AG04450 (cell line): ENCODE measurements at regions not wholly inside any gene's neighbourhood (a gene's known extent, or its start where the extent isn't known, plus 50 kb on each side); places are given as distances from the start of the nearest gene placed in this dataset.

Experiments
- CTCF ChIA-PET: fragments of 300-600, 350-600 bp; formaldehyde crosslinking; extraction: SDS; loops from one replicate; lab custom pipeline; 2022; ENCODE audit warnings: antibody characterized with exemption, inconsistent platforms; lab: Charles Lee
- POLR2A ChIA-PET: fragments of 350-600 bp; formaldehyde crosslinking; extraction: SDS; loops from one replicate; lab custom pipeline; 2021; ENCODE audit warnings: antibody characterized with exemption, inconsistent platforms; lab: Yijun Ruan, JAX
- DNase-seq: peaks from one replicate; pipeline ENCODE4 v3.0.0-alpha.2; 2011; ENCODE audit warnings: low read depth, low spot score
- H3K27ac ChIP-seq: one replicate; pipeline ENCODE4 v1.5.1; 2012; ENCODE audit warnings: low read depth, low read length, control low read depth
- H3K27me3 ChIP-seq: one replicate; pipeline ENCODE4 v1.6.0; 2012; ENCODE audit warnings: low read length; ENCODE audit not compliant: control insufficient read depth, insufficient read depth
- H3K4me3 ChIP-seq: 2 replicates; pipeline ENCODE4 v1.5.1; 2011; ENCODE audit warnings: mild to moderate bottlenecking, low read depth, low read length, control low read depth
- H3K9me3 ChIP-seq: 2 replicates; pipeline ENCODE4 v1.5.1; 2012; ENCODE audit warnings: low read length; ENCODE audit not compliant: control insufficient read depth, insufficient read depth
- TF ChIP-seq, protein P1 (sequence below): IDR thresholded peaks from 2 replicates; pipeline ENCODE4 v1.5.1; 2011; ENCODE audit warnings: low read depth, low read length, control low read depth, inconsistent platforms

DNA sequence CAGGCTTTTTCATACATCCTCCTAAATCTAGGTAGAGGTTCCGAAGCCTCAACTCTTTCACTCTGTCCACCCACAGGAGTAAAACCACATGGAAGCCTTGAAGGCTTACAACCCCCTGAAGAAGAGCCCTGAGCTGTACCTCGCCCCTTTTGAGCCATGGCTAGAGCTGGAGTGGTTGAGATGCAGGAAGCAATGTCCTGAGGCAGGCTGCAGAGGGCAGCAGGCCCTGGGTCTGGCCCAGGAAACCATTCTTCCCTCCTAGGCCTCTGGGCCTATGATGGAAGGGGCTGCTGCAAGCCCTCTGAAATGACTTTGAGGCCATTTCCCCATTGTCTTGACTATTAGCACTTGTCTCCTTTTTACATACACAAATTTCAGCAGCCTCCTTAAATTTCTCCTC lies 1503.0 kb downstream of the KCNT2 start:
- POLR2A ChIA-PET = no interaction called here
- H3K4me3 ChIP-seq = no peak overlapping the region
- CTCF ChIA-PET = no interaction called here
- no peak overlapping the region for H3K27ac ChIP-seq
- H3K9me3 ChIP-seq = no peaks in the 10 kb centered on the region
- H3K27me3 ChIP-seq = no peaks in the 10 kb centered on the region
- TF ChIP-seq, protein P1, sequence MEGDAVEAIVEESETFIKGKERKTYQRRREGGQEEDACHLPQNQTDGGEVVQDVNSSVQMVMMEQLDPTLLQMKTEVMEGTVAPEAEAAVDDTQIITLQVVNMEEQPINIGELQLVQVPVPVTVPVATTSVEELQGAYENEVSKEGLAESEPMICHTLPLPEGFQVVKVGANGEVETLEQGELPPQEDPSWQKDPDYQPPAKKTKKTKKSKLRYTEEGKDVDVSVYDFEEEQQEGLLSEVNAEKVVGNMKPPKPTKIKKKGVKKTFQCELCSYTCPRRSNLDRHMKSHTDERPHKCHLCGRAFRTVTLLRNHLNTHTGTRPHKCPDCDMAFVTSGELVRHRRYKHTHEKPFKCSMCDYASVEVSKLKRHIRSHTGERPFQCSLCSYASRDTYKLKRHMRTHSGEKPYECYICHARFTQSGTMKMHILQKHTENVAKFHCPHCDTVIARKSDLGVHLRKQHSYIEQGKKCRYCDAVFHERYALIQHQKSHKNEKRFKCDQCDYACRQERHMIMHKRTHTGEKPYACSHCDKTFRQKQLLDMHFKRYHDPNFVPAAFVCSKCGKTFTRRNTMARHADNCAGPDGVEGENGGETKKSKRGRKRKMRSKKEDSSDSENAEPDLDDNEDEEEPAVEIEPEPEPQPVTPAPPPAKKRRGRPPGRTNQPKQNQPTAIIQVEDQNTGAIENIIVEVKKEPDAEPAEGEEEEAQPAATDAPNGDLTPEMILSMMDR = no peak
- no peak for DNase-seq

DNA sequence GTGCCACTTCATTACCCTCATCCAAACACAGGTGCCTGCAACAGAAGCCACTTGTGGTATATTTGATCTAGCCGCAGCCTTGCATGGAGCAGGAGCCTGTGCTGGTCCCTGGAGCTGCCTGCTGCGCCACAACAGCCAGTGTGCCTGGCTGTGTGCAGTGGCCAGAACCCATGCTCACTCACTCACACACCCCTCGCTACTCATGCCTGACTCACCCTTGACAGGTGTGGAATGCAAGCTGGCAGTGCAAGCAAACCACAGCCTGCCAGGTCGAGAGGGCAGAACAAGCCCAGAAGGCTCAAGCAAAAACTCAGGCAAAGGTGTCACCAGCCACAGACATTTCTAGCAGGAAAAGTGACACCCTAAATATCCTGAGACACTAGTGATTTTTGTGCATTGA lies 1510.9 kb downstream of the KCNT2 start:
- Histone ChIP-seq H3K27ac (no peak overlapping the region), H3K27me3 (no peaks in the 10 kb centered on the region), H3K9me3 (no peaks in the 10 kb centered on the region), H3K4me3 (no peak overlapping the region)
- CTCF ChIA-PET = no interaction called here
- POLR2A ChIA-PET = no interaction called here
- TF ChIP-seq, protein P1 = no peak
- no peak for DNase-seq

DNA sequence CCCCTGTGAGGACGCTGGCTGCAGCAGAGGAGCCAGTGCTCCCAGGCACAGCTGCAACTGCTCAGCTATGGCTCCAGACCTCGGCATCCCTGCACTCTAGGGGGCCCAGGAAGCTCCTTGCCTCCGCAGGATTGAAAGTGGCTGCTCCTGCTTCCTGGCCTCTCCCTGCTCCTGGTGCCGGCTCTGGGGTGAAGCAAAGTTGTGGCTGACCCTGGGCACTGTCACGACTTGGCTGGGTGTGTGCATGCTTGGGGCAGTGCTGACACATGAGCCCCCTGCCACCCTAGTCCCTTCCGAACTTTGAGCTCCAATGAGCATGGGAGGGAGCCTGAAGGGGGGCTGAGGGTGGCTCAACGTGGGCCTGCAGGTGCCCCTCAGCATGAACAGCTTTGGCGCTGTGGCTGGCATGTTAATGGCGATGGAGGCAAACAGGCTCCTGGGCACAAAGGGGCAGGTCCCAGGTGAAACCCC lies 1512.2 kb downstream of the KCNT2 start:
- Histone ChIP-seq H3K27me3 (no peaks in the 10 kb centered on the region), H3K9me3 (no peaks in the 10 kb centered on the region), H3K4me3 (no peak overlapping the region), H3K27ac (no peak overlapping the region)
- TF ChIP-seq, protein P1 = no peak
- CTCF ChIA-PET = no interaction called here
- POLR2A ChIA-PET = no interaction called here
- no peak for DNase-seq

DNA sequence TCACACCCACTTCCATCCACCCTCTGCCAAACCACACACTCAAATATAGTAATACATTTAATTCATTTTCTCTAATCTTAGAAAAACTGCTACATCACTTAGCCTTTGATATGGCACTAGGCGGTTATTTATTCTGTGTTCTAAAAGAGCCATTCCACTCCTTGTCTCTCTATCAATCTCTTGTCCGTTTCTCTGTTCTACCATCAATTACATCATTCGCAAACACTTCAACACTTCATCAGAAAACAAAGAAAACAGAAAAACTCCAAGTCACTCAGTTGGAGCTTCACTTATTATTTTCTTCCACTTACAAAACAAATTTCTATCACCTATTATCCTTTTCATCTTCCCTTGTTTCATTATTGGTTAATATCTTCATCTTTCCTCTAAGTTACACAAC lies 1523.0 kb downstream of the KCNT2 start:
- no peaks in the 10 kb centered on the region for H3K9me3 ChIP-seq
- ChIA-PET CTCF (no interaction called here), POLR2A (no interaction called here)
- TF ChIP-seq, protein P1 = no peak
- no peak overlapping the region for H3K4me3 ChIP-seq
- no peaks in the 10 kb centered on the region for H3K27me3 ChIP-seq
- no peak for DNase-seq
- H3K27ac ChIP-seq = no peak overlapping the region

DNA sequence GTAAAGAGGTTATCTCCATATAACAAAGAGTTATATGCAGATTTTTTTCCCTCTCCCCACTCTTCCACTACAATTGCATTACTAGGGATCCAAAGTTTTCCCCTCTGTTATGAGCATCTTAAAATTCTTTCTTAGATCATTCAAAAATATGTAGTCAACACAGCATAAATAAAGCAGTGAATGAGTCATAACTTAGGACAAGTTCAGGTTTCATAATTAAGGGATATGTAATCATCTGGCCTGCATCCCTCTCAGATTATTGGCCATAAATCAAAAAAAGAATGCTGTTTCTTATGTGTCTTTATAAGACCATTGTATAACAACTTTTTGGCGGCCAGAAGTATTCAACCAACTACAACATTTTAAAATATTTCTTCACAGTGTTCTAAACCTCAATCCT lies 1526.1 kb downstream of the KCNT2 start:
- CTCF ChIA-PET = no interaction called here
- POLR2A ChIA-PET = no interaction called here
- TF ChIP-seq, protein P1 = no peak

More for the DNA sequence above, 1526.1 kb downstream of the KCNT2 start:
- no peaks in the 10 kb centered on the region for H3K9me3 ChIP-seq
- no peak overlapping the region for H3K27ac ChIP-seq
- no peak for DNase-seq
- no peaks in the 10 kb centered on the region for H3K27me3 ChIP-seq
- no peak overlapping the region for H3K4me3 ChIP-seq
